H1 (cell line): ENCODE measurements at regions not wholly inside any gene's neighbourhood (a gene's known extent, or its start where the extent isn't known, plus 50 kb on each side); places are given as distances from the start of the nearest gene placed in this dataset.

Experiments used
- CTCF ChIA-PET: fragments of 300-600 bp; sonication (Branson Sonifier 250); formaldehyde crosslinking; loops from one replicate; lab custom pipeline; 2021; ENCODE audit not compliant: partially characterized antibody; lab: Charles Lee
- POLR2A ChIA-PET: fragments of 300-600 bp; sonication (Branson Sonifier 250); formaldehyde crosslinking; loops from one replicate; lab custom pipeline; 2021; ENCODE audit warnings: inconsistent platforms; ENCODE audit not compliant: partially characterized antibody; lab: Charles Lee
- DNase-seq, 2 experiments: peaks; one replicate each; pipeline versions ENCODE4 v3.0.0 to v3.0.0-alpha.2; 2010 to 2022; ENCODE audit warnings: low spot score in 2 of 2, low read depth in 1 of 2, mixed read lengths in 1 of 2
- FAIRE-seq: peaks from 2 replicates; lab custom pipeline; 2011; peaks lifted over from hg19 to GRCh38; lab: Jason Lieb, UNC
- H2AFZ ChIP-seq: 2 replicates; pipeline ENCODE4 v1.8.1; 2012; ENCODE audit warnings: low read length, inconsistent platforms
- H2AK5ac ChIP-seq: 2 replicates; pipeline ENCODE4 v1.6.1; 2013; ENCODE audit warnings: low read depth, low read length
- H2BK120ac ChIP-seq: replicated peaks from 2 replicates; pipeline ENCODE3; 2013; ENCODE audit warnings: low read depth, low read length, inconsistent platforms
- H2BK12ac ChIP-seq: 2 replicates; pipeline ENCODE4 v1.6.1; 2013; ENCODE audit warnings: low read depth, low read length
- H2BK15ac ChIP-seq: 2 replicates; pipeline ENCODE4 v1.6.1; 2013; ENCODE audit warnings: low read length
- H2BK20ac ChIP-seq: 2 replicates; pipeline ENCODE4 v1.6.1; 2013; ENCODE audit warnings: low read length
- H2BK5ac ChIP-seq: 2 replicates; pipeline ENCODE4 v1.6.1; 2013; ENCODE audit warnings: low read depth, low read length
- H3K14ac ChIP-seq: 2 replicates; pipeline ENCODE4 v1.6.1; 2013; ENCODE audit warnings: inconsistent platforms; ENCODE audit not compliant: insufficient read length
- H3K18ac ChIP-seq: 2 replicates; pipeline ENCODE4 v1.6.1; 2013; ENCODE audit warnings: low read length; ENCODE audit errors: extremely low read depth
- H3K23ac ChIP-seq: 2 replicates; pipeline ENCODE4 v1.6.1; 2013; ENCODE audit warnings: inconsistent platforms; ENCODE audit not compliant: insufficient read length
- H3K23me2 ChIP-seq: 2 replicates; pipeline ENCODE4 v1.6.1; 2013; ENCODE audit warnings: low read depth, low read length
- H3K27ac ChIP-seq: 2 replicates; pipeline ENCODE4 v1.6.1; 2011; ENCODE audit warnings: low read depth, low read length, inconsistent platforms
- H3K27me3 ChIP-seq, 4 experiments: replicated peaks in 1 of 4; 1 replicate in 1 of 4; 2 replicates in 3 of 4; pipeline versions ENCODE4 v1.6.1 to v1.8.1; 2011 to 2013; ENCODE audit warnings: low read length in 3 of 4, mild to moderate bottlenecking in 3 of 4, inconsistent platforms in 2 of 4, mixed read lengths in 2 of 4, moderate library complexity in 1 of 4; ENCODE audit not compliant: control insufficient read depth in 3 of 4, insufficient read depth in 3 of 4; ENCODE audit errors: extremely low read depth in 1 of 4
- H3K36me3 ChIP-seq, 4 experiments: 2 replicates each; pipeline versions ENCODE4 v1.6.1 to v1.8.1; 2011 to 2013; ENCODE audit warnings: mild to moderate bottlenecking in 4 of 4, low read length in 3 of 4, moderate library complexity in 2 of 4, control low read depth in 1 of 4, inconsistent platforms in 1 of 4; ENCODE audit not compliant: insufficient read depth in 4 of 4, control insufficient read depth in 2 of 4
- H3K4ac ChIP-seq: replicated peaks from 2 replicates; pipeline ENCODE3; 2013; ENCODE audit warnings: low read length, low read depth, mixed read lengths, inconsistent platforms; ENCODE audit not compliant: insufficient read length
- H3K4me1 ChIP-seq, 4 experiments: replicated peaks in 1 of 4; 1 replicate in 1 of 4; 2 replicates in 3 of 4; pipeline versions ENCODE4 v1.6.1 to v1.8.1; 2011 to 2013; ENCODE audit warnings: low read length in 3 of 4, inconsistent platforms in 2 of 4, mixed read lengths in 1 of 4; ENCODE audit not compliant: insufficient read depth in 4 of 4, control insufficient read depth in 3 of 4
- H3K4me2 ChIP-seq, 2 experiments: 2 replicates each; pipeline versions ENCODE4 v1.6.1 to v1.8.1; 2011 to 2013; ENCODE audit warnings: low read depth in 2 of 2, low read length in 2 of 2, control low read depth in 1 of 2, inconsistent platforms in 1 of 2, mild to moderate bottlenecking in 1 of 2; ENCODE audit not compliant: insufficient read depth in 1 of 2
- H3K4me3 ChIP-seq, 4 experiments: fragments of 200-600, 300-600 bp in 1 of 4; sonication (generic), shearing (Covaris generic), sonication (Bioruptor Twin) in 1 of 4; 2 replicates each; pipeline versions ENCODE4 v1.5.1 to v1.8.1; 2011 to 2016; ENCODE audit warnings: low read length in 4 of 4, low read depth in 3 of 4, control low read depth in 2 of 4, inconsistent platforms in 2 of 4, mild to moderate bottlenecking in 2 of 4, mixed read lengths in 1 of 4, moderate library complexity in 1 of 4; ENCODE audit not compliant: insufficient read depth in 2 of 4; ENCODE audit errors: extremely low read depth in 1 of 4
- H3K56ac ChIP-seq: replicated peaks from 2 replicates; pipeline ENCODE3; 2013; ENCODE audit warnings: low read depth, mild to moderate bottlenecking, mixed read lengths, low read length, inconsistent platforms; ENCODE audit not compliant: insufficient read length
- H3K79me1 ChIP-seq: 2 replicates; pipeline ENCODE4 v1.6.1; 2013; ENCODE audit warnings: low read depth, low read length, control low read depth
- H3K79me2 ChIP-seq, 2 experiments: 2 replicates each; pipeline versions ENCODE4 v1.6.1 to v1.8.1; 2012 to 2013; ENCODE audit warnings: low read length in 2 of 2, mild to moderate bottlenecking in 2 of 2, inconsistent platforms in 1 of 2; ENCODE audit not compliant: insufficient read depth in 2 of 2, control insufficient read depth in 1 of 2
- H3K9ac ChIP-seq, 4 experiments: replicated peaks in 1 of 4; 1 replicate in 1 of 4; 2 replicates in 3 of 4; pipeline versions ENCODE4 v1.6.1 to v1.8.1; 2011 to 2013; ENCODE audit warnings: low read depth in 3 of 4, low read length in 3 of 4, control low read depth in 2 of 4, mild to moderate bottlenecking in 2 of 4, moderate library complexity in 2 of 4, inconsistent platforms in 1 of 4; ENCODE audit errors: extremely low read depth in 1 of 4
- H3K9me3 ChIP-seq, 2 experiments: 2 replicates each; pipeline versions ENCODE4 v1.6.1 to v1.8.1; 2012 to 2013; ENCODE audit warnings: mild to moderate bottlenecking in 2 of 2, moderate library complexity in 2 of 2, control low read depth in 1 of 2, inconsistent platforms in 1 of 2, low read depth in 1 of 2, low read length in 1 of 2, mixed read lengths in 1 of 2; ENCODE audit not compliant: insufficient read depth in 2 of 2
- H4K20me1 ChIP-seq, 2 experiments: replicated peaks in 1 of 2; 2 replicates each; pipeline versions ENCODE3 to v1.8.1; 2011 to 2013; ENCODE audit warnings: inconsistent platforms in 2 of 2, low read length in 2 of 2, mild to moderate bottlenecking in 1 of 2; ENCODE audit not compliant: insufficient read depth in 2 of 2, control insufficient read depth in 1 of 2
- H4K5ac ChIP-seq: 2 replicates; pipeline ENCODE4 v1.6.1; 2013; ENCODE audit warnings: low read length, low read depth, mixed read lengths, inconsistent platforms; ENCODE audit not compliant: insufficient read length
- H4K8ac ChIP-seq: 2 replicates; pipeline ENCODE4 v1.8.0; 2013; ENCODE audit warnings: mild to moderate bottlenecking, moderate library complexity, low read length, inconsistent platforms; ENCODE audit not compliant: insufficient read depth; ENCODE audit errors: extremely low read depth
- H4K91ac ChIP-seq: replicated peaks from 2 replicates; pipeline ENCODE3; 2013; ENCODE audit warnings: low read length, mixed read lengths, inconsistent platforms; ENCODE audit not compliant: insufficient read length
- CBX8 ChIP-seq: fragments of 300-800, 300-1000 bp; sonication (generic); IDR thresholded peaks from 2 replicates; pipeline ENCODE4 v1.7.1; 2016; ENCODE audit warnings: low read depth, low read length, borderline replicate concordance
- CEBPB ChIP-seq: IDR thresholded peaks from 2 replicates; pipeline ENCODE4 v1.6.1; 2012; ENCODE audit warnings: low read depth, low read length
- CHD2 ChIP-seq: IDR thresholded peaks from 2 replicates; pipeline ENCODE4 v1.6.1; 2012; ENCODE audit warnings: low read length, improper control_type of control experiment
- CTCF ChIP-seq, 3 experiments: IDR thresholded peaks; 1 replicate in 2 of 3; 2 replicates in 1 of 3; pipeline versions ENCODE4 v1.5.1 to v1.6.1; 2011; ENCODE audit warnings: low read length in 3 of 3, mild to moderate bottlenecking in 3 of 3, inconsistent platforms in 2 of 3, low read depth in 1 of 3, moderate library complexity in 1 of 3; ENCODE audit not compliant: insufficient read depth in 1 of 3; ENCODE audit errors: control extremely low read depth in 1 of 3
- KDM5A ChIP-seq: fragments of 200-600 bp; IDR thresholded peaks from 2 replicates; pipeline ENCODE4 v1.7.1; 2012; ENCODE audit warnings: mild to moderate bottlenecking, low read length, inconsistent platforms, mixed read lengths
- POLR2A ChIP-seq, 2 experiments: IDR thresholded peaks; 1 replicate in 1 of 2; 2 replicates in 1 of 2; pipeline ENCODE4 v1.6.1; 2011; ENCODE audit warnings: low read depth in 2 of 2, low read length in 2 of 2, mild to moderate bottlenecking in 2 of 2; ENCODE audit errors: control extremely low read depth in 1 of 2
- RBBP5 ChIP-seq: IDR thresholded peaks from 2 replicates; pipeline ENCODE4 v1.7.1; 2012; ENCODE audit warnings: low read depth, mild to moderate bottlenecking, inconsistent platforms, low read length, moderate library complexity, borderline replicate concordance
- SIRT6 ChIP-seq: IDR thresholded peaks from one replicate; pipeline ENCODE4 v1.7.1; 2012; ENCODE audit warnings: low read length, inconsistent platforms
- TAF1 ChIP-seq: IDR thresholded peaks from 2 replicates; pipeline ENCODE4 v1.6.1; 2011; ENCODE audit warnings: mild to moderate bottlenecking, low read depth, low read length
- USF2 ChIP-seq: IDR thresholded peaks from 2 replicates; pipeline ENCODE4 v1.6.1; 2011; ENCODE audit warnings: low read length, improper control_type of control experiment
- YY1 ChIP-seq: IDR thresholded peaks from 2 replicates; pipeline ENCODE4 v1.6.1; 2011; ENCODE audit warnings: low read depth, mild to moderate bottlenecking, low read length

- no peak overlapping the region for H3K4ac ChIP-seq
- no peak overlapping the region for H3K56ac ChIP-seq
- H2BK15ac ChIP-seq, result no peak overlapping the region
- H3K79me1 ChIP-seq, result no peaks in the 10 kb centered on the region
- H3K27me3 ChIP-seq, result no peaks in the 10 kb centered on the region
- H2BK12ac ChIP-seq, result no peak overlapping the region
- H3K27ac ChIP-seq, result no peak overlapping the region
- no peak overlapping the region for H3K4me2 ChIP-seq
- ChIA-PET CTCF (interaction anchor here (0.6 to 3.0 kb wide), 19 partner anchors 12 to 1079 kb away, joined by 3 to 15 read pairs (median 4); no protein-coding TSS in a partner anchor), POLR2A (interaction anchor here (0.7 kb wide), 1 partner anchor 162 kb away, joined by 4 read pairs; no protein-coding TSS in a partner anchor)
- no peak overlapping the region for H3K4me3 ChIP-seq
- no peak overlapping the region for H3K14ac ChIP-seq
- FAIRE-seq, result peak; percentile 87
- no peak overlapping the region for H3K23ac ChIP-seq
- no peaks in the 10 kb centered on the region for H3K9me3 ChIP-seq
- peak overlapping the region; percentile 26; the same call in 1 of the 2 replicates for H2BK5ac ChIP-seq
- no peaks in the 10 kb centered on the region for H3K23me2 ChIP-seq
- no peak overlapping the region for H3K18ac ChIP-seq
- H2AK5ac ChIP-seq, result no peak overlapping the region
- H4K20me1 ChIP-seq, result no peaks in the 10 kb centered on the region
- H3K36me3 ChIP-seq, result no peaks in the 10 kb centered on the region
- peak overlapping the region; percentile 3 for H4K91ac ChIP-seq
- H2AFZ ChIP-seq, result peak overlapping the region; percentile 40; the same call in 1 of the 2 replicates
- DNase-seq, result peak in 1 of 2 experiments; percentile 23
- H3K9ac ChIP-seq, result no peak overlapping the region
- H4K8ac ChIP-seq, result no peak overlapping the region
- H2BK120ac ChIP-seq, result no peak overlapping the region
- H3K4me1 ChIP-seq, result peaks cover 0 to 6% (median 0%) of the 10 kb centered on the region in 4 experiments; a peak in 2 of 7 replicates
- no peak overlapping the region; the same call in 1 of the 2 replicates for H2BK20ac ChIP-seq
- H4K5ac ChIP-seq, result no peak overlapping the region
- no peaks in the 10 kb centered on the region for H3K79me2 ChIP-seq
- TF ChIP-seq POLR2A (IDR thresholded peaks at IDR 0.05; ENCODE audit: control extremely low read depth in 1 of 2, low read depth in 2 of 2, low read length in 2 of 2), result no peak
- TF ChIP-seq KDM5A, result no peak
- TF ChIP-seq USF2, result no peak
- TF ChIP-seq CTCF (IDR thresholded peaks at IDR 0.05; ENCODE audit: control extremely low read depth in 1 of 3, insufficient read depth in 1 of 3, low read depth in 1 of 3, low read length in 3 of 3), result peak in 2 of 3 experiments; percentile 74 to 76; a peak in 3 of 4 replicates
- TF ChIP-seq TAF1, result no peak
- TF ChIP-seq YY1, result no peak
- TF ChIP-seq CEBPB, result peak; percentile 2; the same call in 1 of the 2 replicates
- no peak for TF ChIP-seq CBX8
- TF ChIP-seq SIRT6, result no peak
- TF ChIP-seq CHD2, result no peak
- no peak for TF ChIP-seq RBBP5
These were observed 532.4 kb downstream of the ANXA1 start for GRCh38 chr9:73683862-73684591.
